ENCODE measurements at regions not wholly inside any gene's neighbourhood (a gene's known extent, or its start where the extent isn't known, plus 50 kb on each side); places are given as distances from the start of the nearest gene placed in this dataset.
"Not testable (repeated sequence)": the region's sequence is repeated elsewhere in the genome, so short reads cannot be mapped to it uniquely, and the experiment has no call there.

GRCh38 chr15:96181873-96182301 lies 148.6 kb upstream of the NR2F2 start:
- no peak for DNase-seq

DNA sequence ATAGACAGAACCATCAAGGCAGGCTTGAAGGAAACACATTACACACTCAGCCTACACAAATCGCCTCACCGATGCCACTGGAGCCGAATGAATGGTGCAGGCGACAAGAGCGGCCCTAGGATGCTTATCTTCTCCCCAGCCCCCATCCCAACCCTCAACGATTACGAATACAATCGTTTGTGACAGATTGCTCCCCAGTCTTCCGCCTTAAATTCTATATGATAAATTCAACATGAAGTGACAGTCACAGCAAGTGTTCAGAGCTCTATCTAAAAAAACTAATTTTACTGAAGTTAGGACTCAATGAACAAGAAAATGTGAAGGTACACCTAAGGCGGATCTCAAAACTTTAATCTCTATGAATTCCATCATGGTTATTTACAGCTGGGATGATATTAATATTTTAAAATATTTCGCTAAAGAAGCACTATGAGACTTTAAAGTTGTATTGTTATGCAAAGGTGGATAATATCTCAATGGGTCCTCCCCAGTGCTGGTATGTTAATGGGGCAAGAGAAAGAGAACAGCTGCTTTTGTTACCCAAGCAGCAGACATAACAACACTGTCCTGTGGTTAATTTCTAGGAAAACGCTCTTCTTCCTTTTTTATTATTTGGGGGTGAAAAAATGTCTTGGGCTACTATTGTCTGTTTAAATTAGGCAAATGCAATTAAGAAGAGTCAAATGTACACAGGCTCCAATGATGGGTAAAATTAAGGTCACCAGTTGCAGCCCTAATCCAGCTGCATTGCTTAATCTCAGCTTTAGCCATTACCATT lies 147.6 kb upstream of the NR2F2 start:
- DNase-seq: no peak

DNA sequence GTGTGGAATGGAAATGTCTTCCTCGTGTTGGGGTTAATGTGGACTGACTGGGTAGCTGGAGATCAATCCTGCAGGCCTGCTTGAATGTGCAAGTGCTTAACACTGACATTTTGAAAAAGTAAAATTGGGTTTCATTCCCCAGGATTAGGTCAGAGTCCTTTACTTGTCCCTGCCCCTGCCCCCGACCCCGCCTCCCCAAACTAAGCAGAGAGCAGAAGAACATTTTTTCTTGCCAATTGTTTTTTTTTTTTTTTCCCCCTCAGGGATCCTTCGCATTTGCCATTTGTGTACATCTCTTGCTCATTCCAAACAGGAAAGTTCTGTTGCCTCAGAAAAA lies 147.0 kb upstream of the NR2F2 start:
- no peak for DNase-seq

DNA sequence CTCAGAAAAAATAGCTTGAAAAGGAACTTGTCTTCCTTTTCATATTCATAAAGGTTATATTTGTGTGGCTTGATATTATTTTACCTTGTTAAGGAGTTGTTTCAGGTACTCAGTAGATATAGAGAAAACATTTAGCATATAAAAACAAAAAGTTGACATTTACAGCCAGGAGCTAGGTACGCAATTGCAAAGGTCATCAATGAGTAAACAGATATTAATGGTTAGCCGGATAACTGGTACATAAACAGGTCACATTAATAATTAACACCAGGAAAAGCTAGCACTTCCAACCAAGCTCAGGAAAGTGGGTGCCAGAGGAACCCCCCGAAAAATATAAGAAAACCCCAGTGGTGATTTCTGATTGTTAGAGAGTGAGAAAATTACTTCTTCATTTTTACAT lies 146.6 kb upstream of the NR2F2 start:
- no peak for DNase-seq

DNA sequence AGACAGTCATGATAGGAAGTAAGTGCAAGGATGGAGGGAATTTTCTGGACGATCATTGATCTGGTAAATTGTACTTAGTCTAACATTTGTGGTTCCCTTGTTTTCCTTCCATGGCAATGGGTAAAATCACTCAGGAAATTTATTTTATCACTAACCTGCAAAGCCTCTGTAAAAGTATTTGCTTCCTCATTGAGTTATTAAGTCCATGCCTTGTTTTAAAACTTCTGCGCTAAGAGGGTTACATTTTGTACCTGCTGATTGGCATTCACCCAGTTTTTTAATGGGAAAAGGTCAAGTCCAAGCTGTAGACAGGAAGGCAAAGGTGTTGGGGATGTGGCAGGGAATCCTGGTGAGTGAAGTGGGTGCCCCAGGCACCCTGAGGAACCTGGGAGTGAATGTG lies 146.2 kb upstream of the NR2F2 start:
- no peak for DNase-seq

- no peak for DNase-seq
These were observed 144.4 kb upstream of the NR2F2 start for GRCh38 chr15:96186105-96186504.

GRCh38 chr15:96187341-96188305 lies 142.9 kb upstream of the NR2F2 start:
- DNase-seq: no peak

GRCh38 chr15:96197721-96198120 lies 132.8 kb upstream of the NR2F2 start:
- no peak for DNase-seq

- DNase-seq: no peak
These were observed 131.4 kb upstream of the NR2F2 start for GRCh38 chr15:96199111-96199510.

DNA sequence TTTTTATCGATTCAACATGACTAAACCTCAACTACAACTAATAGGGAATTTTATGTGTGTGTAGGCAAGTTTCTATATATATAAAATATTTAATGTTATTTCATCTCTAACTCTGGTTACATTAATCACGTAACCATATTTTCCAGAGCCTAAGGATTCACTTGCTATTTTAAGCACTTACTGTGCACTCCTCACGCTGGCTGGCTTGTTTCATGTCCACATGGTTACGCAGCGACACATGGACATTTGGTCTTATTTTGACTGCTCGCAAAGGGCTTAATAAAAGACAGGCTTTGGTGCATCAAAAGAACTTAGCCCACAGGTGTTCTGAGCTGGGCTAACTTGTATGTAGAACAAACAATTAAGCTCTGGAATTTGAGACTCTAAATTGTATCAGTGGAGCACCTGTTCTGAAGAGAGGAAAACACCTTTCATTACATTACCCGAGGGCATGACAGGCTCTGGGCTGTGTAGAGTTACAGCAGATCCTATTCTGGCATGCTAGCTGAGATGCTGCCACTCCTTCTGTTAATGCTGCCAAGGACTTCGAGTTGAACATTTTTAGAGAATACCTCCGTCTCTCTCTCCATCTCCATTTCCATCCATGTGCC lies 130.0 kb upstream of the NR2F2 start:
- DNase-seq: peak; percentile 0

DNA sequence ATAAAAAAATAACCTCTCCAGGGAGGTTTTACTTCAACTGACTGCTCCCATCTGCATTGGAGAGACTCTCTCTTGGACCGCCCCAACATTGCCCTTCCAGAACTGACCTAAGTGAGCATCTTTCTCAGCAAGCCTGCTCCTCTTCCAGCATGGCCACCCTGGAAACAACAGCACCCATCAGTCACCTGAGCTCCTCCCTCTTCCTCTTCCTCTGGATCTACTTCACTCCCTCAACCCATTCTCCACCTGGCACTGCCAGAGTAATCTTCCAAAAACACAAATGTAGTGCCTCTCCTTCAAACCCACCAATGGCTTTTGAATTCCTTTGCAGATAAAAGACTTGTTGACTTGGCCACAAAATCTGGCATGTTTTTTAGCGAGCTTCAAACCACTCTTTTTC lies 128.8 kb upstream of the NR2F2 start:
- no peak for DNase-seq

DNA sequence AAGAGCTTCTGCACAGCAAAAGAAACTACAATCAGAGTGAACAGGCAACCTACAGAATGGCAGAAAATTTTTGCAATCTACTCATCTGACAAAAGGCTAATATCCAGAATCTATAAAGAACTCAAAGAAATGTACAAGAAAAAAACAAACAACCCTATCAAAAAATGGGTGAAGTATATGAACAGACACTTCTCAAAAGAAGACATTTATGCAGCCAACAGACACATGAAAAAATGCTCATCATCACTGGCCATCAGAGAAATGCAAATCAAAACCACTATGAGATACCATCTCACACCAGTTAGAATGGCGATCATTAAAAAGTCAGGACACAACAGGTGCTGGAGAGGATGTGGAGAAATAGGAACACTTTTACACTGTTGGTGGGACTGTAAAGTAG lies 124.9 kb upstream of the NR2F2 start:
- DNase-seq: not testable (repeated sequence)

- no peak for DNase-seq
These were observed 123.0 kb upstream of the NR2F2 start for GRCh38 chr15:96207377-96208006.

GRCh38 chr15:96209285-96209735 lies 121.2 kb upstream of the NR2F2 start:
- no peak for DNase-seq

DNA sequence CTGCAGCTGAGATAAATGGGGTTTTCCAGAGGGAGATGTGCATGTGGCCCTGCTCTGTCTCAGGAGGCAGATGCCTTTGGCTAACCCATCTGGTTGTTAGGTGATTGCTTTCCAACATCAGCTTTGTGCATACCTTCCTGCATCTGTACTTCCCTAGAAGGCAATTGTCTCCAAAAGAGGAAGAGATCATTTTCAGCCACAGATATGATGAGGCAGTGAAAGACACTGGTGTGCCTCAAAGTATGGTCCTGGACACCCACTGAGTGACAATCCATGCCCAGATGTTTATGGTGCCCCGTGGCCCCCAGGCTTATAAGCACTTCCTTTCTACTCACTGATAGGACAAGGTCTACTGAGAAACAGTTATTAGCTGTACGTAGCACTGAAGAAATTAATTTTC lies 117.5 kb upstream of the NR2F2 start:
- DNase-seq: no peak

- no peak for DNase-seq
These were observed 116.6 kb upstream of the NR2F2 start for GRCh38 chr15:96213896-96214295.

- not testable (repeated sequence) for DNase-seq
These were observed 114.0 kb upstream of the NR2F2 start for GRCh38 chr15:96216481-96216880.

GRCh38 chr15:96217983-96218382 lies 112.5 kb upstream of the NR2F2 start:
- DNase-seq: no peak

GRCh38 chr15:96218623-96219455 lies 111.7 kb upstream of the NR2F2 start:
- no peak for DNase-seq

DNA sequence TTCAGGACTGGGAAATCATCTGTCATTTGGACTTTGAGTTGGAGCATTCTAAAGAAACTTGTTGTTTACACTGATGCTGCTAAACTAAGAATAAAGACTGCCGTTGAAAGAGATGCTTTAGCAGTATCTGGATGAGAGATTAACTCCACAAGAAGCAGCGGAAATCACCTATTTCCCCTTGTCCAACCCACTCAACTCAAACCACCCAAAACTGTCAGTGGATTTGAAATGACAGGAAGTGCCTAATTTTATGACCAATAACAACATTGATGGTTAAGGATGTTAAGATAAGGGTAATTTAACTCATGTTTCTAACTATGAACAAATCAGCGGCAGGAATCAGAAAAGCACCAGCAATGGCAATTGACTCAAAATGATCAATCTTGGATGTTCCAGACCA lies 110.8 kb upstream of the NR2F2 start:
- DNase-seq: no peak

GRCh38 chr15:96220657-96221056 lies 109.8 kb upstream of the NR2F2 start:
- DNase-seq: no peak

DNA sequence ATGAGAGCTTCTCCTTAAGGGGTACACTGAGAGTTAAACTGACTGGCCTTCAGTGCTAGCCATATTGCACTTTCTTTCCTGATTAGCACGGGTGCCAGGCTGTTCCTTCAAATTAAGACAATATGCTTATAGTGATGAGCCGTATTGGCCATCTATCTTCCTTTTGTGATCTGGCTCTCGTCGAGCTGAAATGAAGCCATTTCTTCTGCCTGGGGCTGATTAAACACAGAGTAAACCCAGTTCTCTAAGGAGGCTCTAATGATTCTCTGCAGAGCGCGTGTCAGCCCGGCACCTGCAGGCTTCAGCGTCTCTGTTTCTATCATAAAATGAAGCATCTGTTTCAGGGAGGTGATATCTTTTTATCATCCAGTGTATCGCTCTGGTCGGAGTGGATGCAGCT lies 107.5 kb upstream of the NR2F2 start:
- DNase-seq: no peak

Data from NCI-H1092 treated with DMSO at 0.1 percent for 48 hours (cell line).